PC-9 (cell line): ENCODE measurements at regions not wholly inside any gene's neighbourhood (a gene's known extent, or its start where the extent isn't known, plus 50 kb on each side); places are given as distances from the start of the nearest gene placed in this dataset.

Source experiments
- CTCF ChIP-seq: fragments of 200-600 bp; sonication (generic); conservative IDR thresholded peaks from 2 replicates; pipeline ENCODE4 v1.6.1; 2017; ENCODE audit warnings: mixed run types, antibody characterized with exemption, mild to moderate bottlenecking, moderate library complexity
- EZH2 ChIP-seq: fragments of 200-600 bp; sonication (generic); IDR thresholded peaks from 2 replicates; pipeline ENCODE4 v1.8.0; 2017; ENCODE audit warnings: antibody characterized with exemption, low read depth

DNA sequence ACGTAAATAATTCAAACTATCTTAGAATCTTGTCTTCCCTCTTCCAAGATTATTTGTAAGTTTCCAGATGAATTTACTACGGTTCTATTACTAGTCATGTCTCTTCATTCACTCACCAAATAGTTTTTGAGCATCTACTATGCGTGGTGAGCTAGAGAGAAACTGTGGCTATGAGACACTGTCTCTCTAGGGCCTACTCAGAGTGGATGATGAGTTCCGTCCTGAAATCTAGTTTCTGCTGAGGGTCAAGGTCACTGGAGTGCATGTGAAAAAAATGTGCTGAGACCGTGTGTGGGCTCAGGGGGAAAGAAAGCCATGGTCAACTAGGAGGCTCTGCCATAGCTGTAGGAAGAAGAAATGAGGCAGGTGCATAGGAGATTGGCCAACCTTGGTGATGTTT is 320.2 kb upstream of the GATB start:
- TF ChIP-seq EZH2 (no peak), CTCF (no peak)
